BE2C (cell line): ENCODE measurements at regions not wholly inside any gene's neighbourhood (a gene's known extent, or its start where the extent isn't known, plus 50 kb on each side); places are given as distances from the start of the nearest gene placed in this dataset.

Source experiments
- DNase-seq: peaks from one replicate; pipeline ENCODE4 v3.0.0-alpha.2; 2020
- H3K27me3 ChIP-seq: fragments of 250-450 bp; sonication (Bioruptor Pico); 2 replicates; pipeline ENCODE4 v1.5.1; 2020; ENCODE audit warnings: mild to moderate bottlenecking
- H3K36me3 ChIP-seq: fragments of 250-450 bp; sonication (Bioruptor Pico); 2 replicates; pipeline ENCODE4 v1.5.1; 2020; ENCODE audit warnings: mild to moderate bottlenecking
- H3K4me1 ChIP-seq: fragments of 250-450 bp; sonication (Bioruptor Pico); 2 replicates; pipeline ENCODE4 v1.5.1; 2020
- H3K4me3 ChIP-seq: 2 replicates; pipeline ENCODE4 v1.5.1; 2011; ENCODE audit warnings: low read depth, low read length
- H3K9me3 ChIP-seq: fragments of 250-450 bp; sonication (Bioruptor Pico); 2 replicates; pipeline ENCODE4 v1.5.1; 2020
- TF ChIP-seq, protein P1 (sequence below): IDR thresholded peaks from 2 replicates; pipeline ENCODE4 v1.5.1; 2012; ENCODE audit warnings: mild to moderate bottlenecking, low read depth, low read length

DNA sequence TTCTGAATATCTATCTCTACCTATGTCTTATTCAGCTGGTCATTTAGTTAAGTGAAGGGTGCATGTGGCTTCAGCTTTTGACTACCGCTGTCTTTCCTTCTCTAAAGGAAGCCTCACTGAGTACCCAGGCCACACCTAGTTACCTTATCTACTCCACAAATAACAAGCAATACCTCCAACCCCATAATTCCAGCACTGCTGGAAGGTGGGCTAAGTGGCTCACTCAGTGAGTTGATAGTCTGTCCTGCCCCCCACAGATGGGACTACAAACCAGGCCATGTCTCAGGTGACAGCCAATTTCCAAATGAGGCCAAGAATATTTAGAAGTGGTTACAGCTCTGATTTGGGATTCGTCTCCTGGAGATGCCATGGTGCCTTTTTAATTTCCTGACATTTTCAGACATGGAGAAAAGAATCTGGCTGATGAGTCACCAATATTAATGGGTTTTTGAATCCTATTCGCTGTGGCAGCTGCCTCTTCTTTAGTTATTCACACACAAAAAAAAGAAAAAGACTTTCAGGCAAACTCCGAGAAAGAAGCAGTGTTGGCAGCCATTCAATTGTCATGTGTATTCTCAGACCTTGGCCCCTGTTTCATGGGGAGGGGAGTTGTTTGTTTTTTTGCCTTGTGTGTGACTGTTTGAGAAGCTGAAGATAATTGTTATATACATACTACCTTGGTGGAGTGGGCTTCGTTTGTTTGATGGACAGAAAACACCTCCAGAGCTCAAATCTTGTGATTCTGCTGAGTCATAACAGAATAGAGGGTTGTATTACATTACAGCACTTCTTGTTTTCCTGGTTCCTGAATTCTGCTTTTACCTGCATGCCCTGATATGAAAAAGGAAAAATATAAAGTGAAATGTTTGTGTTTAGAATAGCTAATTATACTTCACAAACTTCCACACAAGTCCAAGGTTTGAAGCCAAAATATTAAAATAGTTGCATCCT lies 64.2 kb downstream of the SCG2 start:
- Histone ChIP-seq H3K9me3 (no peaks in the 10 kb centered on the region), H3K4me1 (peaks cover 23% of the 10 kb centered on the region), H3K4me3 (no peak overlapping the region), H3K36me3 (no peaks in the 10 kb centered on the region), H3K27me3 (no peaks in the 10 kb centered on the region)
- DNase-seq = peak; percentile 20
- TF ChIP-seq, protein P1, sequence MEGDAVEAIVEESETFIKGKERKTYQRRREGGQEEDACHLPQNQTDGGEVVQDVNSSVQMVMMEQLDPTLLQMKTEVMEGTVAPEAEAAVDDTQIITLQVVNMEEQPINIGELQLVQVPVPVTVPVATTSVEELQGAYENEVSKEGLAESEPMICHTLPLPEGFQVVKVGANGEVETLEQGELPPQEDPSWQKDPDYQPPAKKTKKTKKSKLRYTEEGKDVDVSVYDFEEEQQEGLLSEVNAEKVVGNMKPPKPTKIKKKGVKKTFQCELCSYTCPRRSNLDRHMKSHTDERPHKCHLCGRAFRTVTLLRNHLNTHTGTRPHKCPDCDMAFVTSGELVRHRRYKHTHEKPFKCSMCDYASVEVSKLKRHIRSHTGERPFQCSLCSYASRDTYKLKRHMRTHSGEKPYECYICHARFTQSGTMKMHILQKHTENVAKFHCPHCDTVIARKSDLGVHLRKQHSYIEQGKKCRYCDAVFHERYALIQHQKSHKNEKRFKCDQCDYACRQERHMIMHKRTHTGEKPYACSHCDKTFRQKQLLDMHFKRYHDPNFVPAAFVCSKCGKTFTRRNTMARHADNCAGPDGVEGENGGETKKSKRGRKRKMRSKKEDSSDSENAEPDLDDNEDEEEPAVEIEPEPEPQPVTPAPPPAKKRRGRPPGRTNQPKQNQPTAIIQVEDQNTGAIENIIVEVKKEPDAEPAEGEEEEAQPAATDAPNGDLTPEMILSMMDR = no peak

DNA sequence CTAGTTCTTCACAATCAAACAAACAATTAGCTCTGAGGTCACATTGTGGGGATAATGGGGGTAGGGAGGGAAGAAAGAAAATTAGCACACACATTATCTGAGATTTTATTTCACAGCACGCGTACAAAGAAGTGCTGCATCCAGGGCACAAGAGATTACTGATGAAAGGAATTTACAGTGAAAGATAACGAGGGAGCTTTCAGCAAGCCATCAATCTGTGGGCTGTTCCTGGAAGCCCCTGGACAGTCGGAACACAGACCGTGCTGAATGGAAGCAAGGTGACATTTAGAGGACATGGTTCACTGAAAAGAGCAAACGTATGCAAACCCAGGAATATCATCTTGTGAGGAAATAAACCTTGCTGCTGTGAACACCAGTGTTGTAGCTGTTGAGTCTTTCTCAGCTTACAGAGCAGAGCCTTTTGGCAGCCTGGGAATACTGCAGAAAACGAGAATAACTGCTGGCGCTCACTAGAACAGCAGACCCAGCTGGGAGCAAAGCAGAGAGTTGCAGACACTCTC lies 63.2 kb downstream of the SCG2 start:
- TF ChIP-seq, protein P1 = no peak
- H3K4me3 ChIP-seq = peak overlapping the region; percentile 42
- H3K36me3 ChIP-seq = no peaks in the 10 kb centered on the region
- H3K27me3 ChIP-seq = no peaks in the 10 kb centered on the region
- peak; percentile 52 for DNase-seq
- H3K9me3 ChIP-seq = no peaks in the 10 kb centered on the region
- peaks cover 23% of the 10 kb centered on the region for H3K4me1 ChIP-seq

DNA sequence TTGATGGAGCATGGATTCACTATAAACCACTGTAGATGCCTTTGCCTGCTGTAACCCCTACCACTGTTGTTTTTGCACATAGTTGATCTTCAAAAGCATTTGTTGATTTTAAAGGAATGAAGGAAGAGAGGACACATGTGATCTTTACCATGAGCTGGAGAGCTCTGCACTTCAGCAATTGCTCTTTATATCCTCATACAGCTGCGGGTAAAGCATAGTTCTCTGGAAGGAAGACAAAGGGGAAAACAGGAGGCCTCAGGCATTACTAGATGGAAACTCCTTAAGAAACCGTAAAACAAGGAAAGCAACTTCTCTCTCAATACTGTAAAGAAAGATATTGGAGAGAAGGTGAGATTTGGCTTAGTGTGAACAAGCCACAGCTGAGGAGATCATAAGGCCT lies 60.6 kb downstream of the SCG2 start:
- Histone ChIP-seq H3K36me3 (no peaks in the 10 kb centered on the region), H3K4me1 (peaks cover 33% of the 10 kb centered on the region), H3K9me3 (no peaks in the 10 kb centered on the region), H3K27me3 (no peaks in the 10 kb centered on the region), H3K4me3 (no peak overlapping the region)
- no peak for DNase-seq
- TF ChIP-seq, protein P1 = no peak

- H3K4me3 ChIP-seq = no peak overlapping the region
- no peaks in the 10 kb centered on the region for H3K36me3 ChIP-seq
- peaks cover 30% of the 10 kb centered on the region for H3K4me1 ChIP-seq
- TF ChIP-seq, protein P1 = no peak
- DNase-seq = no peak
- H3K27me3 ChIP-seq = no peaks in the 10 kb centered on the region
- H3K9me3 ChIP-seq = no peaks in the 10 kb centered on the region
These were observed 59.7 kb downstream of the SCG2 start for GRCh38 chr2:223542501-223542900.

- H3K4me3 ChIP-seq = no peak overlapping the region
- H3K36me3 ChIP-seq = no peaks in the 10 kb centered on the region
- H3K27me3 ChIP-seq = no peaks in the 10 kb centered on the region
- H3K4me1 ChIP-seq = peaks cover 36% of the 10 kb centered on the region
- DNase-seq = no peak
- TF ChIP-seq, protein P1 = no peak
- H3K9me3 ChIP-seq = no peaks in the 10 kb centered on the region
These were observed 56.8 kb downstream of the SCG2 start for GRCh38 chr2:223545406-223545805.

- no peak overlapping the region for H3K4me3 ChIP-seq
- H3K9me3 ChIP-seq = no peaks in the 10 kb centered on the region
- TF ChIP-seq, protein P1 = no peak
- no peaks in the 10 kb centered on the region for H3K36me3 ChIP-seq
- DNase-seq = peak; percentile 36
- H3K4me1 ChIP-seq = peaks cover 36% of the 10 kb centered on the region
- H3K27me3 ChIP-seq = no peaks in the 10 kb centered on the region
These were observed 56.3 kb downstream of the SCG2 start for GRCh38 chr2:223545830-223546229.
